ENCODE measurements at regions not wholly inside any gene's neighbourhood (a gene's known extent, or its start where the extent isn't known, plus 50 kb on each side); places are given as distances from the start of the nearest gene placed in this dataset.

DNA sequence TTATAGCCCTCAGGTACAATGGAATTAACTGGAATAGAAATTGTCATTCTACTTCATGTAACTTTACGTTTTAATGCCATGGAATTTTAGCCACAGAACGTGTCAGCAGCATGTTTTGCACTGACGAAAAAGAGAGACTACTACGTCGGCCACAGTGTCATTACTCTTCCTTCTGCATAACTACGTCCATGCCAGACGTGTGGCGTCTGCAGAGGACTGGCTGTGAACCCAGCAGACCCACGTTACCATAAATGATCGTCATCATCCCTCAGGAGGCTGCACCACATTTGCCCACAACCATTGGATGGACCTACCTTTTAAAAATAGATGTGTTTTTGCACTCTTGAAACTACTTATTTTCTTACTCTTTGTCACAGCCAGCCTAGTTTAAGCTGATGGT lies 63.8 kb upstream of the ATG10 start:
- H3K4me1 Mint-ChIP-seq = no peaks in the 10 kb centered on the region
- 69% methylated on average over 10 of the region's 10 CpGs for WGBS (ENCODE audit: insufficient coverage)
- H3K4me3 Mint-ChIP-seq = no peak overlapping the region
- H3K27me3 ChIP-seq (ENCODE audit: control insufficient read depth, insufficient read depth, low read length) = no peaks in the 10 kb centered on the region
- no peaks in the 10 kb centered on the region for H3K9me3 Mint-ChIP-seq
- DNase-seq (no peak), ATAC-seq (no peak)
- TF ChIP-seq, protein P1, sequence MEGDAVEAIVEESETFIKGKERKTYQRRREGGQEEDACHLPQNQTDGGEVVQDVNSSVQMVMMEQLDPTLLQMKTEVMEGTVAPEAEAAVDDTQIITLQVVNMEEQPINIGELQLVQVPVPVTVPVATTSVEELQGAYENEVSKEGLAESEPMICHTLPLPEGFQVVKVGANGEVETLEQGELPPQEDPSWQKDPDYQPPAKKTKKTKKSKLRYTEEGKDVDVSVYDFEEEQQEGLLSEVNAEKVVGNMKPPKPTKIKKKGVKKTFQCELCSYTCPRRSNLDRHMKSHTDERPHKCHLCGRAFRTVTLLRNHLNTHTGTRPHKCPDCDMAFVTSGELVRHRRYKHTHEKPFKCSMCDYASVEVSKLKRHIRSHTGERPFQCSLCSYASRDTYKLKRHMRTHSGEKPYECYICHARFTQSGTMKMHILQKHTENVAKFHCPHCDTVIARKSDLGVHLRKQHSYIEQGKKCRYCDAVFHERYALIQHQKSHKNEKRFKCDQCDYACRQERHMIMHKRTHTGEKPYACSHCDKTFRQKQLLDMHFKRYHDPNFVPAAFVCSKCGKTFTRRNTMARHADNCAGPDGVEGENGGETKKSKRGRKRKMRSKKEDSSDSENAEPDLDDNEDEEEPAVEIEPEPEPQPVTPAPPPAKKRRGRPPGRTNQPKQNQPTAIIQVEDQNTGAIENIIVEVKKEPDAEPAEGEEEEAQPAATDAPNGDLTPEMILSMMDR (IDR thresholded peaks at IDR 0.05) = no peak
- intact Hi-C loops (cut with micrococcal nuclease) = no loop called here
- no peak overlapping the region for H3K27ac ChIP-seq (ENCODE audit: low read length)
- H3K27me3 Mint-ChIP-seq (ENCODE audit: low read depth in 2 of 2) = peaks cover 2 to 10% of the 10 kb centered on the region in 2 donors
- H3K9me3 ChIP-seq (ENCODE audit: control insufficient read depth, insufficient read depth, low read length) = no peaks in the 10 kb centered on the region
- no peak overlapping the region for H3K4me3 ChIP-seq (ENCODE audit: low read length)
- H3K36me3 ChIP-seq (ENCODE audit: control insufficient read depth, insufficient read depth, low read length) = no peaks in the 10 kb centered on the region
- no peaks in the 10 kb centered on the region for H3K36me3 Mint-ChIP-seq
- H3K4me1 ChIP-seq (ENCODE audit: control insufficient read depth, insufficient read depth, low read length) = no peaks in the 10 kb centered on the region
- no peak overlapping the region for H3K27ac Mint-ChIP-seq

DNA sequence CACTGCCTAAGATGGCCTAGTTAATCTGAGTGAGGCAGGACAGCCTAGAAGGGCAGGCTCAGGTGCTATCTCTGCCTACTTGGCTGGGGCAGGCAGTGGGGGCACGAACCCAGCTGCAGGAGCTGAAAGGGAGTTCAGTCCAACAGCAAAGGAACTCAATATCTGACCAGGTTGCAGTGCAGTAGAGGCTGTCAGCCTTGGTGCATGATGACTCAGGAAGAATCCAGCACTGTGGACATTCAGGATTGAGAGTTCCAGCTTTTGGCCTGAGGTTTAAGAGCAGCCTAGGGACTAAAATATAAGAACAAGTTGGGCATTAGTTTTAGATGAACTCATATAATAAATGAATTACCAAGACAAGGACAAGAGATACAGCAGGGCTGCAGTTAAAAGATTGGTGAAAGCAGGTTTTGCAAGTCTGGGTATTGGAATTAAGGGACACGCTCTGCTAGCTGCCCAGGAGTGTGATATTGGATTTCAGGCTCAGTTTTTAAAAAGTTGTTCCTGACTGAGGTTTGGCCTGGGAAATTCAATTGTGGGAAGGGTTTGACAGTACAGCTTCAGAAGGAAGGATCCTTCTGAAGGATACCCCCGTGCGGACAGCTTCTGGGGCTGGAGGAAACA lies 64.7 kb upstream of the ATG10 start:
- no peak overlapping the region for H3K4me3 Mint-ChIP-seq
- H3K27ac ChIP-seq (ENCODE audit: low read length) = no peak overlapping the region
- no peaks in the 10 kb centered on the region for H3K36me3 Mint-ChIP-seq
- no peaks in the 10 kb centered on the region for H3K9me3 Mint-ChIP-seq
- H3K27me3 ChIP-seq (ENCODE audit: control insufficient read depth, insufficient read depth, low read length) = no peaks in the 10 kb centered on the region
- no peak overlapping the region for H3K4me3 ChIP-seq (ENCODE audit: low read length)
- peaks cover 2 to 10% of the 10 kb centered on the region in 2 donors for H3K27me3 Mint-ChIP-seq (ENCODE audit: low read depth in 2 of 2)
- intact Hi-C loops (cut with micrococcal nuclease) = no loop called here
- no peaks in the 10 kb centered on the region for H3K4me1 Mint-ChIP-seq
- no peaks in the 10 kb centered on the region for H3K9me3 ChIP-seq (ENCODE audit: control insufficient read depth, insufficient read depth, low read length)
- DNase-seq (no peak), ATAC-seq (no peak)
- TF ChIP-seq, protein P1 (IDR thresholded peaks at IDR 0.05) = no peak
- H3K27ac Mint-ChIP-seq = no peak overlapping the region
- WGBS (ENCODE audit: insufficient coverage) = 94% methylated on average over 4 of the region's 4 CpGs
- H3K36me3 ChIP-seq (ENCODE audit: control insufficient read depth, insufficient read depth, low read length) = no peaks in the 10 kb centered on the region
- H3K4me1 ChIP-seq (ENCODE audit: control insufficient read depth, insufficient read depth, low read length) = no peaks in the 10 kb centered on the region

DNA sequence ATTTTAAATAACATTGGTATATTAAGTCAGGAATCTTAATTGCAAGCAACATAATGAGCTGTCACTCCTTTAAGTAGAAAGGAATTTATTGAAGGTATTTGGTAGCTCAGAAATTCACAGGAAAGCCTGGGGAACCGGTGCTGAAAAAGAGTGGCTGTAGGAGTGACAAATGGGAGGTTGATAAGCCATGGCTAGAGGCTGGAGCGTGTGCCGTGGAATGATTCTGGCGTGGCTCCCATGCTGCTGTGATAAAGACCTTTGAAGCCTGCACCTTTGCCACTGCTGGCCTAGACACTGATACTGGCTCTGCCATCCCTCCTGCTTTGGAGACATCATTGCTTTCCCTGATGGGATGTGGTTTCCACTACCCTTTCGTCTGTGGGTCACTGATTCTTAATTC lies 65.7 kb upstream of the ATG10 start:
- 94% methylated on average over 5 of the region's 5 CpGs for WGBS (ENCODE audit: insufficient coverage)
- Mint-ChIP-seq H3K4me1 (no peaks in the 10 kb centered on the region), H3K4me3 (no peak overlapping the region), H3K27ac (no peak overlapping the region), H3K36me3 (no peaks in the 10 kb centered on the region), H3K27me3 (ENCODE audit: low read depth in 2 of 2) (peaks cover 0 to 5% of the 10 kb centered on the region in 2 donors), H3K9me3 (peaks cover 2 to 3% of the 10 kb centered on the region in 2 donors)
- Histone ChIP-seq H3K36me3 (ENCODE audit: control insufficient read depth, insufficient read depth, low read length) (no peaks in the 10 kb centered on the region), H3K4me3 (ENCODE audit: low read length) (no peak overlapping the region), H3K27ac (ENCODE audit: low read length) (no peak overlapping the region), H3K9me3 (ENCODE audit: control insufficient read depth, insufficient read depth, low read length) (no peaks in the 10 kb centered on the region), H3K27me3 (ENCODE audit: control insufficient read depth, insufficient read depth, low read length) (no peaks in the 10 kb centered on the region), H3K4me1 (ENCODE audit: control insufficient read depth, insufficient read depth, low read length) (no peaks in the 10 kb centered on the region)
- ATAC-seq (no peak), DNase-seq (no peak)
- TF ChIP-seq, protein P1 (IDR thresholded peaks at IDR 0.05) = no peak
- intact Hi-C loops (cut with micrococcal nuclease) = no loop called here

DNA sequence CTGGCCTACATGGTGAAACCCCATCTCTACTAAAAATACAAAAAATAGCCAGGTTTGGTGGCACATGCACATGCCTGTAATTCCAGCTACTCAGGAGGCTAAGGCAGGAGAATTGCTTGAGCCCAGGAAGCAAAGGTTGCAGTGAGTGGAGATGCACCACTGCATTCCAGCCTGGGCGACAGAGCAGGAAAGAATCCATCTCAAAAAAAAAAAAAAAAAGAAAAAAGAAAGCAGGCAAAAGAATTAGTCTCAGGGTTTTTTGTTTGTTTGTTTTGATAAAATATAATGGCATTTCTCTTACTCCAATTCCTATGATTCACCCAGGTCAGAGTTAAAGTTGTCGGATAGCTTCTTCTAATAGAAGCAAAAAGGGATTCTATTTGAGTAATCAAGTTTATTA lies 67.0 kb upstream of the ATG10 start:
- WGBS (ENCODE audit: insufficient coverage) = 100% methylated on average over 1 of the region's 2 CpGs
- DNase-seq = no peak

More for the DNA sequence above, 67.0 kb upstream of the ATG10 start:
- H3K27ac ChIP-seq (ENCODE audit: low read length) = no peak overlapping the region
- H3K4me1 ChIP-seq (ENCODE audit: control insufficient read depth, insufficient read depth, low read length) = no peaks in the 10 kb centered on the region
- Mint-ChIP-seq H3K4me1 (no peaks in the 10 kb centered on the region), H3K27me3 (ENCODE audit: low read depth in 2 of 2) (no peaks in the 10 kb centered on the region), H3K27ac (no peak overlapping the region), H3K36me3 (no peaks in the 10 kb centered on the region), H3K4me3 (no peak overlapping the region), H3K9me3 (peaks cover 2 to 4% of the 10 kb centered on the region in 2 donors)
- no peak overlapping the region for H3K4me3 ChIP-seq (ENCODE audit: low read length)
- intact Hi-C loops (cut with micrococcal nuclease) = no loop called here
- no peak for ATAC-seq
- TF ChIP-seq, protein P1 (IDR thresholded peaks at IDR 0.05) = no peak
- H3K9me3 ChIP-seq (ENCODE audit: control insufficient read depth, insufficient read depth, low read length) = no peaks in the 10 kb centered on the region
- no peaks in the 10 kb centered on the region for H3K36me3 ChIP-seq (ENCODE audit: control insufficient read depth, insufficient read depth, low read length)
- H3K27me3 ChIP-seq (ENCODE audit: control insufficient read depth, insufficient read depth, low read length) = no peaks in the 10 kb centered on the region
